Left ventricle myocardium inferior (tissue), 1 donor: ENCODE measurements at regions not wholly inside any gene's neighbourhood (a gene's known extent, or its start where the extent isn't known, plus 50 kb on each side); places are given as distances from the start of the nearest gene placed in this dataset.
"Not testable (repeated sequence)": the region's sequence is repeated elsewhere in the genome, so short reads cannot be mapped to it uniquely, and the experiment has no call there.

Source experiments
- DNase-seq: peaks from one replicate; pipeline ENCODE4 v3.0.0-alpha.2; 2020
- H3K27ac ChIP-seq: fragments of 200-600 bp; replicated peaks from 2 replicates; pipeline ENCODE4 v1.8.0; 2021
- H3K27me3 ChIP-seq: fragments of 200-600 bp; 2 replicates; pipeline ENCODE4 v1.8.0; 2021; ENCODE audit warnings: low read depth
- H3K36me3 ChIP-seq: fragments of 200-600 bp; 2 replicates; pipeline ENCODE4 v1.8.0; 2021
- H3K4me1 ChIP-seq: fragments of 200-600 bp; 2 replicates; pipeline ENCODE4 v1.8.0; 2021
- H3K4me3 ChIP-seq: fragments of 200-600 bp; 2 replicates; pipeline ENCODE4 v1.8.0; 2021; ENCODE audit warnings: mild to moderate bottlenecking, moderate library complexity
- H3K9me3 ChIP-seq: fragments of 200-600 bp; replicated peaks from 2 replicates; pipeline ENCODE4 v1.8.0; 2021
- CTCF ChIP-seq: fragments of 200-600 bp; IDR thresholded peaks from 2 replicates; pipeline ENCODE4 v1.8.0; 2021; ENCODE audit warnings: antibody characterized with exemption, mild to moderate bottlenecking, borderline replicate concordance
- intact Hi-C: fragments of 100-400 bp; cut with micrococcal nuclease; formaldehyde crosslinking; loops from one replicate; pipeline ENCODE4 v1.11.0; 2022
- donor health status: DM: no; HTN: yes; CAD: no; lungs with severe emphysema.

DNA sequence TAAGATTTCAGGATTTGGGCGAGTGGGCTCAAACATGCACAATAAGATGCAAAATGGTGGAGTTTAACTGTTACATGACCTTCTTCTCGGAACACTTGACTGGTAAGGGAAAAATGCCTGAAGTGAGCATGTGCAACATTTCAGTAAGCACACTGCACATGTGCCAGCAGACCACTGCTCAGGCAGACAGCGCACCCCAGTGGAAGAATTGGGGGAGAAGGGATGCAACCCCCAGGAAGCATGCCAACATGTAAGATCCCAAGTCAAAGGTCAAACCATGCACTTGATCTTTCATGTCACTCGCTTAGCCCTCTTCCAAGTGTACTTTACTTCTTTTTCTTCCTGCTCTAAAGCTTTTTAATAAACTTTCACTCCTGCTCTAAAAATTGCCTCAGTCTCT is 256.3 kb downstream of the CENPC start:
- TF ChIP-seq CTCF: no peak
- intact Hi-C loops: no loop called here
- no peak for DNase-seq
- Histone ChIP-seq H3K4me1 (no peaks in the 10 kb centered on the region), H3K27me3 (no peaks in the 10 kb centered on the region), H3K27ac (no peak overlapping the region), H3K36me3 (no peaks in the 10 kb centered on the region), H3K4me3 (no peak overlapping the region), H3K9me3 (peaks cover 14% of the 10 kb centered on the region)

- H3K4me3 ChIP-seq: no peak overlapping the region
- H3K27ac ChIP-seq: no peak overlapping the region
- intact Hi-C loops: no loop called here
- H3K36me3 ChIP-seq: no peaks in the 10 kb centered on the region
- TF ChIP-seq CTCF: no peak
- H3K4me1 ChIP-seq: no peaks in the 10 kb centered on the region
- no peak for DNase-seq
- no peaks in the 10 kb centered on the region for H3K27me3 ChIP-seq
- peaks cover 30% of the 10 kb centered on the region for H3K9me3 ChIP-seq
Observed at GRCh38 chr4:67286724-67287123, 258.6 kb downstream of the CENPC start.

- no peaks in the 10 kb centered on the region for H3K4me1 ChIP-seq
- no peaks in the 10 kb centered on the region for H3K36me3 ChIP-seq
Observed at GRCh38 chr4:67282749-67283148, 262.6 kb downstream of the CENPC start.

DNA sequence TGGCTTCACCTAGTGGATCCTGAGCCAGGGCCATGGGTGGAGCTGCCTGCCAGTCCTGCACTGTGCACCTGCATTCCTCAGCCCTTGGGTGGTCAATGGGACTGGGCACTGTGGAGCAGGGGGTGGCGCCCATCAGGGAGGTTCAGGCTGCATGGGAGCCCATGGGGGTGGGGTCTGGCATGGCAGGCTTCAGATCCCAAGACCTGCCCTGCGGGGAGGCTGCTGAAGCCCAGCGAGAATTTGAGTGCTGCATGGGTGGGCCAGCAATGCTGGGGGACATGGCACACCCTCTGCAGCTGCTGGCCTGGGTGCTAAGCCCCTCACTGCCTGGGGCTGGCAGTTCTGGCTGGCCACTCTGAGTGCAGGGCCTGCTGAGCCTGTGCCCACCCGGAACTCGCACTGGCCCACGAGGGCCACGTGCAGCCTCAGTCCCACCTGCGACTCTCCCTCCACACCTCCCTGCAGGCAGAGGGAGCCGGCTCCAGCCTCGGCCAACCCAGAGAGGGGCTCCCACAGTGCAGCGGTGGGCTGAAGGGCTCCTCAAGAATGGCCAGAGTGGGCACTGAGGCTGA is 270.0 kb downstream of the CENPC start:
- no peak for DNase-seq
- no peaks in the 10 kb centered on the region for H3K4me1 ChIP-seq
- no peak for TF ChIP-seq CTCF
- peaks cover 38% of the 10 kb centered on the region for H3K9me3 ChIP-seq
- H3K4me3 ChIP-seq: no peak overlapping the region
- intact Hi-C loops: no loop called here
- H3K27me3 ChIP-seq: no peaks in the 10 kb centered on the region
- H3K36me3 ChIP-seq: no peaks in the 10 kb centered on the region
- H3K27ac ChIP-seq: no peak overlapping the region

More at GRCh38 chr4:67282749-67283148, 262.6 kb downstream of the CENPC start:
- Histone ChIP-seq H3K27me3 (no peaks in the 10 kb centered on the region), H3K9me3 (peaks cover 41% of the 10 kb centered on the region), H3K4me3 (no peak overlapping the region), H3K27ac (no peak overlapping the region)
- TF ChIP-seq CTCF: no peak
- intact Hi-C loops: no loop called here
- DNase-seq: no peak

DNA sequence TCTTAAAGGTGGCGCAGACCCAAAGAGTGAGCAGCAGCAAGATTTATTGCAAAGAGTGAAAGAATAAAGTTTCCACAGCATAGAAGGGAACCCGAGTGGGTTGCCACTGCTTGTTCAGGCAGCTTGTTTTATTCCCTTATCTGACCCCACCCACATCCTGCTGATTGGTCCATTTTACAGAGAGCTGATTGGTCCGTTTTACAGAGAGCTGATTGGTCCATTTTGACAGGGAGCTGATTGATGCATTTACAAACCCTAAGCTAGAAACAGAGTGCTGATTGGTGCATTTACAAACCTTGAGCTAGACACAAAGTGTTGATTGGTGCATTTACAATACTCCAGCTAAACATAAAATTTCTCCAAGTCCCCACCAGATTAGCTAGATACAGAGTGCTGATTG is 270.6 kb downstream of the CENPC start:
- H3K27me3 ChIP-seq, H3K36me3 ChIP-seq, H3K27ac ChIP-seq, H3K4me3 ChIP-seq, intact Hi-C loops, H3K4me1 ChIP-seq, DNase-seq: not testable (repeated sequence)
- peaks cover 44% of the 10 kb centered on the region for H3K9me3 ChIP-seq

GRCh38 chr4:67273666-67274065 is 271.6 kb downstream of the CENPC start:
- Histone ChIP-seq H3K27ac (no peak overlapping the region), H3K36me3 (no peaks in the 10 kb centered on the region), H3K4me1 (no peaks in the 10 kb centered on the region), H3K4me3 (no peak overlapping the region), H3K9me3 (peaks cover 52% of the 10 kb centered on the region), H3K27me3 (no peaks in the 10 kb centered on the region)
- intact Hi-C loops: no loop called here
- no peak for TF ChIP-seq CTCF
- no peak for DNase-seq
